GM19468 (cell line): ENCODE measurements at regions not wholly inside any gene's neighbourhood (a gene's known extent, or its start where the extent isn't known, plus 50 kb on each side); places are given as distances from the start of the nearest gene placed in this dataset.

Experiments
- ATAC-seq: cut with Tn5 transposase; IDR thresholded peaks from one replicate; pipeline ENCODE4 v1.9.1; 2021; ENCODE audit warnings: mild to moderate bottlenecking, moderate library complexity, moderate number of reproducible peaks; ENCODE audit not compliant: unreplicated experiment; ENCODE audit errors: extremely low read depth

GRCh38 chr2:144683966-144684365, 164.0 kb upstream of the ZEB2 start:
- ATAC-seq: no peak

DNA sequence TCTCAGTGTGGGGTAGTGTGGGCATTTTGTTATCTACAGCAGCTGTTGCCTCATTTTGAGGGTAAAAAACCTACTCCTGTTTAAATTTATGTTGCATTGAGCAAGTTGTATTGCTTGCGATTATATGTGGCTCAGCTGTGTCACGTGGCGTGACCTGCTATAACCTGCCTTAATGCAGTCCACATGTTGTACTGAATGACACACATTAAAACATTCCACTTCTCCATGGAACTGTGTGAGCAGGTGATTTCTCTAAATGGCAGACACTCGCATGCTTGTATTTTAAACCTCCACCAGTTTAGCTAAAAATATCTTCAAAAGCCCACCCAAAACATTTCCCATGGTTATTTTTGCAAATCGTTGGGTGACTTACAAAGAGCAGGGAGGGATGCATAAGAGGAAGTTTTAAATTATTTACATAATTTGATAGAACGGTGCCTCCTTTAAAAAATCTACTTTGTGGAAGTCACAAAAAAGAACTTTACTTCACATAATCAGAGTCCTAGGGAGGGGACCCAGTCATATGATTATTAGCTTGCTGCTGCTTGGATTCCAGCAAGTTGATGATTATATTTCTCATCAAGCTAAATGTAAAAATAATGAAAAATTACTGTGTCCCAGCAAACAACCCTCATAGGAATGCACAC, 163.3 kb upstream of the ZEB2 start:
- no peak for ATAC-seq

DNA sequence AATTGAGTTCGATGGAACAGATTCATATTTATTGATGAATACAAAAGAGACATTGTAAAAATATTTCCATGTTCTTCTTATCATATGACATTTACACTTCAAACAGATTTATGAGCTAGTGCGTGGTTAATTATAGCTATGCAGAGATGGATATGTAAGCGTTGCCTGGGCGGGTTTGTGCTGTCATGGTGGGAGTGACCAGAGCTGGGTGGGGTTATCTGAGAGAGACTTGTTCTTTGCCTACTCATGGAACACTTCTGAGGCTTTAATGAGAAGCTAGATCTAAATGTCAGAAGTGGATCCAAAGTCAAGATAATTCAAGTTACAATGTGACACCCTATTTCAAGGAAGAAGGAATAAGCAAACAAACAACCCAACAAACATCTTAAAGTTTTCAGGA, 162.3 kb upstream of the ZEB2 start:
- ATAC-seq: no peak

DNA sequence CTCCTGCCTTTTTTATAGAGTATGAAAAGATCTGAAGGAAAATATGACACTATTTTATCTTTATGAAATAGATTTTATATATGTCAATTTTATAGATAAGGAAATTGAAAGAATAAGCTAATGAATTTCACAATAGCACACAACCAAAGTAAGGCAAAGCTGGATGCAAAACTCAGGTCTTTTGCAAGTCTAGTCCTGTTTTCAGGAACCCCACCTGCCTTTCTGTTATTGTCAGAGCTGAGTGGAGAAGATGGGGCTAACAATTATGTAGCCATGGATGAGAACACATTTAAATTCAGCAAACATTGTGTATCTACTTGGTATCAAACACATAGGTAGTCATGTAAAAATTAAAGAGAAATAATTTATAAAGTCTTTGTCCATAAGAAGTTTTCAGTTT, 161.5 kb upstream of the ZEB2 start:
- no peak for ATAC-seq

DNA sequence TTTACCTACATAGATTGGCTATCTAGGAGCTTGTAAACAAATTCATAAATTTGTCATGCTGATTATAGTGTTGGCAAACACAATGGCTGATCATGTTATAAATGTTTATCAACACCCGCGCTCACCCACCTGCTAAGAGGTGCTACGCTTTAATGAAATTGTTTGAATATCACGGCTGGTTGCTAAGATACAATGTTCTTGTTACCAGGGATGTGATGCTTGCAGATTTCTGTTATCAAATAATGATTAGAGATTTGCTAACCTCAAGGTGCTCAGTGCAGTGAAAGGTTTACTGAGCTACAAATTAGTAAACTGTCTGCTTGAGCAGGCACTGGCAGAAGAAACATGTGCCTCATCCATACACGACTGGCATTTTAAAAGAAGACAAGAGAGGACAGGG, 160.0 kb upstream of the ZEB2 start:
- ATAC-seq: no peak

DNA sequence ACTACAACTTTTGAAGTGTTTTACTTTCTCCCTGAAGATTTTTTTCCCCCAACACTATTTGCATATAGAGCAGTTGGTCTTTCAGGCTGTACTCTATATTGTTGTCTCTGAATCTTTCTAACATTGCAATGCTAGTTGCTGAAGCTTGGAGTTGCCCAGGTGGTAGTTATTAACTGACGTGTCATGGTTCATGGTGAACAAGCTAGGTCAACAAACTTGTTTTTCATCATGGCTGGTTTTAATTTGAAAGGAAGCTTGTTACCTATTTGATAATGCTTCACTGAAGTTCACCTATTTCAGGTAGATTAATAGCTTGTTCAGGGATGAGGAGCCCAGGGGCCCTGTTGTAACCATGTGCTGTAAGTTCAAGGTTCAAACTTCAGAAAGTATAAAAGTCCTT, 158.8 kb upstream of the ZEB2 start:
- no peak for ATAC-seq

GRCh38 chr2:144675731-144676130, 155.8 kb upstream of the ZEB2 start:
- no peak for ATAC-seq

GRCh38 chr2:144675331-144675730, 155.4 kb upstream of the ZEB2 start:
- no peak for ATAC-seq

DNA sequence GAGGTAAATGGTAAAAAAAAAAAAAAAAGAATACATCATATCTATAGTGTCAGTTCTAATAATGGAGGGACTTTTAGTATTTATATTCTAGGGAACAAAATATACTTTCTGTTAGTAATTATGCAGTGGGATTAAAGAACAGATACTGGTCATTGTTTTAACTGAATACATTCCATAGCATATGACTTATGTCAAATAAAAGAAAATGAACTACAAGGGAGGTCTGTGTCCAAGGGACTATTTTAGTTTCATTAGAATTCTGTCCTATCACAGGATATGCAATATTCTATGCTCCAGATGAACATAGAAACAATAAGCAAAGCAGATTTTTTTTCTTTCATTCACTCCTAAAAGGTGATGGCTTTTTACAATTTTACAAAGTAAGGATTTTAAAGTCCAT, 154.2 kb upstream of the ZEB2 start:
- no peak for ATAC-seq

GRCh38 chr2:144673456-144673855, 153.5 kb upstream of the ZEB2 start:
- no peak for ATAC-seq

GRCh38 chr2:144671695-144672455, 152.0 kb upstream of the ZEB2 start:
- no peak for ATAC-seq

DNA sequence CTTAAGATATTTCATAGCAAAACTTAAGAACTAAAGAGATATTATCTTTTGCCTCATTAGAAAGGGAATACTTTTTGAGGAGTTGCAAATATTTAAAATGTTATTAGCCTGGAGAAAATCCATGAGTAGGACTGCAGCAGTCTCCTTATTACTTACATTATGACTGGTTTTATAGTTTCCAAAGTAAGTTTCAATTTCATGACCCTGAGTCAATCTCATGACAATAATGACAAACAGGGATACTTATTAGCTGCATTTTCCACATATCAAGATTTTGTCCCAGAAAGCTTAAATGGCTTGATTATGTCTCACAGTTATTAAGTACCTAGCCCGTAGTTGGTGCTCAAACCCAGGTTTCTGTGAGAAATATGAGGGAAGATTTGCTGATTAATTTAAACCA, 150.8 kb upstream of the ZEB2 start:
- no peak for ATAC-seq

DNA sequence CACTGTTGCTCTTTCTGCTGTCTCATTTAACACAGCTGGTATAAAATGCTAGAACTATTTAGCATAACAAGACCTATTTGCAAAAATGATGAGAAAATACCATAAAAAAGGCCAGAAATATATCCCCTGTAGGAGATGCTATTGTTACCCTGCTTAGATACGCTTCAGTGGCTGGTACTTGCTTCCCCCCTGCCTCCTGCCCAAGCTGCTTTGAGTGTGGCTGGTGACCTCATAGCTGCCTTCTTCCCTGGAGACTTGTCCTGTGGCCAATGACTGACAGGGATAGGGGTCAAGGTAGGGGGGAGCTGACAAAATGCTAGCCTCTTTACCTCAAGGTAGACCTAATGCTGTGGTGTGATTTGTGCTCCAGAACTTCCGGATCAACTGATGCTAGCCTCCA, 150.2 kb upstream of the ZEB2 start:
- ATAC-seq: no peak

DNA sequence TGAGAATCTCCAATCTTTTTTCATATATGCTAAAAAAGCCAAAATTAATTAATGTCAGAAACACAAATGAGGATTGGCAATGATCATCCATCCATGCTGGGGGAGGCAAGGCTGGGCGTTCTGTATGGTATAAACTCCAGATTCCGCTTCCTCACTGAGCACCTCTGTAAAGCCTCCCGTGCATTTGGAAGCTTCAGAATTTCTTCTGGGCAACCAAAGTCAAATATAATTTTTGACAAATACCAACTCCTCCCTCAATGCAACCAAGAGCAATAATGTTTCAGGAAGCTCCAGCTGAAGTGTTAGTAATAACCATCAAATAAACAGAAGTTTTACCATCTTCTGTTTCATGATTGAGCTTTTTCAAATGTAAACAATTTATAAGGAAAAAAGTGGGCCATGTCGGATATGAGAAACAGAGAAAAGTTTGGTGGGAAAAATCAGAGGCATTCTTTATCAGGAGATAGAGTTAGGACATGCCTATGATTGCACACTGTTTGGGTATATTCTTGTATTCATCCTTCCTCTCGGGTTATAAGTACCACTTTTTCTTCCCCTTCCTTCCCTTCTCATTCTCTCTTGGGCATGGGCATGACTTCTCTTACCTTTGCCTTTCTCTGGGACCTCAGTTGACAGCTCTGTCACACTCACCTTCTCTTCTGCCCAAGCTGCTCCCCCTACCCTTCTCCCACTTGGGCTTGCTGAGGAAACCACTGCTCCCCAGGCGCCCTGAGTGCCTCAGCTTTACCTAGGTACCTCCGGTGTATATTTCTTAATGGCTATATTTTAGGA, 149.5 kb upstream of the ZEB2 start:
- no peak for ATAC-seq

GRCh38 chr2:144668493-144669110, 148.7 kb upstream of the ZEB2 start:
- no peak for ATAC-seq

- no peak for ATAC-seq
Observed at GRCh38 chr2:144666032-144666431, 146.1 kb upstream of the ZEB2 start.

GRCh38 chr2:144663207-144663606, 143.3 kb upstream of the ZEB2 start:
- ATAC-seq: no peak

DNA sequence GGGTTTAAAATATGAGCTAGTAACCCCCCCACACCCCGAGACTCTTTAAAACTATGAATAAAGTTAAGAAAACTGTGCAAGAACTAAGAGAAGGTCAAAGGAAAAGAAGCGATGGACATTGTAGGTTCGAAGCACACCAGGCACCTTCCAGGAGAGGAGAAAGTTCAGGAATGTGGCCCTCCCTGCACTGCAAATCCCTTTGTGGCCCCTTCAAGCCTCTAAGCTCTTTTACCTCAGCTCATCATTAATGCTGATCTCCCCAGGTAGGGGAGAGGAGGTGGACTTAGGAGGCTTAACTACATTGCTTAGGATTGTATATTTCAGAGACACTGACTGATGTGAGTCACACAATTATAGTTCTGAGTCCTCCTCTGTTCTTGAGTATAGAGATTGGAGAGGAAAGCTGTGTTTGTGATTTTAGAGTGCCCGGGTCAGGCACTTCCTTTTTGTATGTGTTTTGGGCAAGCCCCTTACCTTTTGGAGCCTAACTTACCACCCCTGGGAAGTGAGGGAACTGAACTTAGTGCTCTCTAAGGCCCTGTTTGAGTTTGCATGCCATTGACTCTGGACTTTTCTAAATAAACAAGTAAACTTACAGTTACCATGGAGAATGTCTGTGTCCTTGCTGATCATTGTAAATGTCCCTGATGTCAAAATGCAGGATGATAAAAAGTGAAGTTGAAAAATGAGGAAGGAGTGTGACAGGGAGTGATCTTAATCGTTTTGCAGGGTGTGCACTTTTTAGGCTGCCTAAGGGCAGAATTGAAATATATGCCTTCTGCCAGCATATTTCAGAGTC, 140.8 kb upstream of the ZEB2 start:
- ATAC-seq: no peak

DNA sequence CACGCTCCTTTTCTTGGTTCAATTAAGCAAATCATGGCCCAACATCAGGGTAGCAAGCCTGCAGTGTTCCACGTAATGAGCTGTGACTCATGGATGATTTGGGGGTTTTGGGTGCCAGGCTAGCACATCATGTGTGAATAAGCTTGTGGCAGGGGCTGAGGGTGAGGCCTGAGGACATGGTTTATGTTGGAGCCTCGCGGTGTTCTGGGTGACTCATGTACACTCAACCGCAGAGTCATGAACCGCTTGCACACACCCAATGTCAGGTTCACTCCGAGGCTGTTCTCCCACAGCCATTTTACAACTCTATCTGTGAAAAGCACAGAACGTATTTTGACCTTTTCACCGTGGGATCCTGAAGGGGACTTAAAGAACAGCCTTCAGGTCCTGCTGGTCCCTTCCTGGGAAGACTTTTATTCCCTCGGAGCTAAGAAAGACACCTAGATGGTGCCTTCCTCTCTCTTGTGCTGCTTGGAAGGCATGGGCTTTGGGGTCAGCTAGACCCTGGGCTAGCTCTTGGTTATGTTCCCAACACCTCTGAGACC, 139.9 kb upstream of the ZEB2 start:
- no peak for ATAC-seq

GRCh38 chr2:144654523-144654922, 134.6 kb upstream of the ZEB2 start:
- ATAC-seq: no peak
